Breast epithelium (tissue), 3 donors: ENCODE measurements at regions not wholly inside any gene's neighbourhood (a gene's known extent, or its start where the extent isn't known, plus 50 kb on each side); places are given as distances from the start of the nearest gene placed in this dataset.
"Not testable (repeated sequence)": the region's sequence is repeated elsewhere in the genome, so short reads cannot be mapped to it uniquely, and the experiment has no call there.

ENCODE experiments used
- POLR2A ChIP-seq: fragments of 450-650 bp; IDR thresholded peaks from one replicate; pipeline ENCODE4 v1.6.1; 2016; ENCODE audit warnings: antibody characterized with exemption, mild to moderate bottlenecking, moderate library complexity
- POLR2AphosphoS5 ChIP-seq, 3 donors: sonication (generic); formaldehyde crosslinking; IDR thresholded peaks; one replicate each; pipeline ENCODE4 v1.6.1; 2017; ENCODE audit warnings: antibody characterized with exemption in 3 of 3
- TF ChIP-seq, protein P1 (sequence below), 3 donors: fragments of 450-650 bp; IDR thresholded peaks; one replicate each; pipeline ENCODE4 v1.5.1; 2016 to 2017; ENCODE audit warnings: antibody characterized with exemption in 3 of 3, mild to moderate bottlenecking in 3 of 3, moderate library complexity in 3 of 3

DNA sequence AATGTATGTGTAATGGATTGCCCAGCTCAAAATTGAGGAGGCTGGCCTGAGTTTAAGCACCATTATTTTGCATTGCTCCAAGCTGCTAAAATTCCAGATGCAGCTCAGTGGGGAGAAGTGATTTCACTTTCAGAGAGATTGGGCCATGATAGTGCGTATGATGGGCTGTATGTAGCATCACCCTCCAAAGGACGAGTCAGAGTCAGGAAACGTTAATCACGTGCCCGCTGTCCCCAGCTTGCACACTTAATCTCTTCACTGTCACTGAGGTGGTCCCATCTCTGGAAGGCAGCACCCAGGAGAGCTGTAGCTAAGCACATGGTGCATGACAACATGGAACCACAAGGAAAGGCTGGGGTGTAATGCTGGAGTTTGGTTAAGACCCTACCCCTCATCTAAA is 337.4 kb downstream of the ANAPC1 start:
- TF ChIP-seq POLR2A; POLR2AphosphoS5 (IDR thresholded peaks at IDR 0.05): not testable (repeated sequence)
- TF ChIP-seq, protein P1, sequence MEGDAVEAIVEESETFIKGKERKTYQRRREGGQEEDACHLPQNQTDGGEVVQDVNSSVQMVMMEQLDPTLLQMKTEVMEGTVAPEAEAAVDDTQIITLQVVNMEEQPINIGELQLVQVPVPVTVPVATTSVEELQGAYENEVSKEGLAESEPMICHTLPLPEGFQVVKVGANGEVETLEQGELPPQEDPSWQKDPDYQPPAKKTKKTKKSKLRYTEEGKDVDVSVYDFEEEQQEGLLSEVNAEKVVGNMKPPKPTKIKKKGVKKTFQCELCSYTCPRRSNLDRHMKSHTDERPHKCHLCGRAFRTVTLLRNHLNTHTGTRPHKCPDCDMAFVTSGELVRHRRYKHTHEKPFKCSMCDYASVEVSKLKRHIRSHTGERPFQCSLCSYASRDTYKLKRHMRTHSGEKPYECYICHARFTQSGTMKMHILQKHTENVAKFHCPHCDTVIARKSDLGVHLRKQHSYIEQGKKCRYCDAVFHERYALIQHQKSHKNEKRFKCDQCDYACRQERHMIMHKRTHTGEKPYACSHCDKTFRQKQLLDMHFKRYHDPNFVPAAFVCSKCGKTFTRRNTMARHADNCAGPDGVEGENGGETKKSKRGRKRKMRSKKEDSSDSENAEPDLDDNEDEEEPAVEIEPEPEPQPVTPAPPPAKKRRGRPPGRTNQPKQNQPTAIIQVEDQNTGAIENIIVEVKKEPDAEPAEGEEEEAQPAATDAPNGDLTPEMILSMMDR (IDR thresholded peaks at IDR 0.05) = not testable (repeated sequence)
